CD8-positive, alpha-beta memory T cell (primary cell): ENCODE measurements at regions not wholly inside any gene's neighbourhood (a gene's known extent, or its start where the extent isn't known, plus 50 kb on each side); places are given as distances from the start of the nearest gene placed in this dataset.

Experiments used
- CTCF ChIA-PET: fragments of 350-600 bp; sonication (Branson Sonifier 250); formaldehyde crosslinking; loops from one replicate; lab custom pipeline; 2021; ENCODE audit warnings: antibody characterized with exemption; lab: Charles Lee
- POLR2A ChIA-PET: fragments of 350-600 bp; sonication (Branson Sonifier 250); formaldehyde crosslinking; loops from one replicate; lab custom pipeline; 2021; ENCODE audit warnings: antibody characterized with exemption; lab: Charles Lee
- DNase-seq, 5 donors: peaks; one replicate each; pipeline versions ENCODE4 v3.0.0 to v3.0.0-alpha.2; 2020 to 2022; ENCODE audit warnings: mixed read lengths in 1 of 5
- H3K27ac ChIP-seq: one replicate; pipeline ENCODE4 v1.7.0; 2013; ENCODE audit warnings: low read depth, mild to moderate bottlenecking, low read length, moderate library complexity
- H3K27me3 ChIP-seq: 2 replicates; pipeline ENCODE4 v1.7.0; 2013; ENCODE audit warnings: low read length, mild to moderate bottlenecking; ENCODE audit not compliant: insufficient read depth, poor library complexity, severe bottlenecking
- H3K36me3 ChIP-seq: 2 replicates; pipeline ENCODE4 v1.7.0; 2013; ENCODE audit warnings: mild to moderate bottlenecking, low read length, moderate library complexity; ENCODE audit not compliant: insufficient read depth
- H3K4me1 ChIP-seq: 2 replicates; pipeline ENCODE4 v1.7.0; 2013; ENCODE audit warnings: mild to moderate bottlenecking, low read length, moderate library complexity; ENCODE audit not compliant: insufficient read depth
- H3K4me3 ChIP-seq: 2 replicates; pipeline ENCODE4 v1.7.0; 2013; ENCODE audit warnings: mild to moderate bottlenecking, low read length
- H3K9me3 ChIP-seq: 2 replicates; pipeline ENCODE4 v1.7.0; 2013; ENCODE audit warnings: mild to moderate bottlenecking, low read length
- H3K27ac Mint-ChIP-seq, 8 donors: one replicate each; pipeline ENCODE4 v1.8.0; 2020 to 2021; ENCODE audit warnings: mixed read lengths in 8 of 8, mild to moderate bottlenecking in 6 of 8, inconsistent platforms in 3 of 8, moderate library complexity in 3 of 8
- H3K27me3 Mint-ChIP-seq, 2 donors: one replicate each; pipeline ENCODE4 v1.8.0; 2020 to 2021; ENCODE audit warnings: mixed read lengths in 2 of 2, mild to moderate bottlenecking in 1 of 2, moderate library complexity in 1 of 2
- H3K36me3 Mint-ChIP-seq, 3 donors: one replicate each; pipeline ENCODE4 v1.8.0; 2020 to 2021; ENCODE audit warnings: mixed read lengths in 3 of 3, inconsistent platforms in 1 of 3, mild to moderate bottlenecking in 1 of 3
- H3K4me1 Mint-ChIP-seq, 3 donors: one replicate each; pipeline ENCODE4 v1.8.0; 2020 to 2021; ENCODE audit warnings: mixed read lengths in 3 of 3, inconsistent platforms in 1 of 3, mild to moderate bottlenecking in 1 of 3
- H3K4me3 Mint-ChIP-seq, 7 donors: one replicate each; pipeline ENCODE4 v1.8.0; 2020 to 2021; ENCODE audit warnings: mixed read lengths in 7 of 7, mild to moderate bottlenecking in 6 of 7, moderate library complexity in 4 of 7, inconsistent platforms in 2 of 7
- H3K9me3 Mint-ChIP-seq, 5 donors: one replicate each; pipeline ENCODE4 v1.8.0; 2020 to 2022; ENCODE audit warnings: mixed read lengths in 5 of 5, mild to moderate bottlenecking in 3 of 5, moderate library complexity in 2 of 5, inconsistent platforms in 1 of 5

DNA sequence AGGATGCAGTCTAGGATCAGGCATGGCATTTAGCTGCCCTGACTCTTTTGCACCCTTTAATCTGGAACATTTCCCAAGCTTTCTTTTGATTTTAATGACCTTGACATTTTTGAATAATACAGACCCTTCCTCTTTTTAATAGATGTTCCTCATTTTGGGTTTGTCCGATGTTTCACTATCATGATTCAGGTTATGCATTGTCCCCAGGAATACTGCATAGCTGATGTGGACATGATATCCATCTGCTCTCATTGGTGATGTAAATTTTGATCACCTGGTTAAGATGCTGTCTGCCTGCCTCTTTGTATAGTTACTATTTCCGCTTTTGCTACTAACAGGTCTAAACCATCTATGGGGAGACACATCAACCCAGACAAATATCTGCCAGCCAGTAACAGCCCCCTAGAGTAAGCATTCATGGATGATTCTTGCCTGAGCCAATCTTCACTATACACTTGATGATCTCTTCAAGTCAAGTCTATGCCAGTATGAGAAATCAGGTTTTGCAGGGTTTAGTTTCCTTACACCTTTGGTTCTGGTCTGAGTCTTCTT, 50.6 kb upstream of the ULK4 start:
- Histone ChIP-seq H3K4me3 (peak overlapping the region; percentile 79), H3K27me3 (no peaks in the 10 kb centered on the region), H3K4me1 (peaks cover 25% of the 10 kb centered on the region), H3K36me3 (no peaks in the 10 kb centered on the region), H3K9me3 (no peaks in the 10 kb centered on the region), H3K27ac (peak overlapping the region; percentile 96)
- ChIA-PET POLR2A (interaction anchor here (0.6 to 1.0 kb wide), 4 partner anchors 35 to 1555 kb away, joined by 3 to 8 read pairs (median 4); partner anchors contain the start of genes RPL14 and ULK4), CTCF (interaction anchor here (0.7 to 1.4 kb wide), 4 partner anchors 9 to 87 kb away, joined by 3 read pairs; partner anchors contain the start of gene ULK4)
- no peaks in the 10 kb centered on the region for H3K9me3 Mint-ChIP-seq
- peak overlapping the region; percentile 86 to 97 (median 92) for H3K4me3 Mint-ChIP-seq
- DNase-seq = peak in 3 of 5 donors; percentile 48 to 55 (median 53)
- H3K36me3 Mint-ChIP-seq = peaks cover 0 to 10% (median 0%) of the 10 kb centered on the region in 3 donors
- peak overlapping the region; percentile 90 to 100 (median 98) for H3K27ac Mint-ChIP-seq
- no peaks in the 10 kb centered on the region for H3K27me3 Mint-ChIP-seq
- peaks cover 29 to 43% (median 39%) of the 10 kb centered on the region in 3 donors for H3K4me1 Mint-ChIP-seq
